Fibroblast of villous mesenchyme (primary cell): ENCODE measurements at regions not wholly inside any gene's neighbourhood (a gene's known extent, or its start where the extent isn't known, plus 50 kb on each side); places are given as distances from the start of the nearest gene placed in this dataset.

Experiments used
- DNase-seq: peaks from one replicate; pipeline ENCODE4 v3.0.0-alpha.2; 2010; ENCODE audit warnings: low read depth
- H3K4me3 ChIP-seq: 2 replicates; pipeline ENCODE4 v1.5.1; 2011; ENCODE audit warnings: low read depth, mild to moderate bottlenecking, low read length
- CTCF ChIP-seq: IDR thresholded peaks from 2 replicates; pipeline ENCODE4 v1.5.1; 2012; ENCODE audit warnings: low read depth, mild to moderate bottlenecking, low read length; ENCODE audit not compliant: insufficient read depth

GRCh38 chr15:61769557-61769956 is 290.7 kb downstream of the VPS13C start:
- no peak for DNase-seq
- no peak for TF ChIP-seq CTCF
- H3K4me3 ChIP-seq, result no peak overlapping the region

- H3K4me3 ChIP-seq, result no peak overlapping the region
- DNase-seq, result no peak
- no peak for TF ChIP-seq CTCF
These were observed 292.1 kb downstream of the VPS13C start for GRCh38 chr15:61768131-61768530.

DNA sequence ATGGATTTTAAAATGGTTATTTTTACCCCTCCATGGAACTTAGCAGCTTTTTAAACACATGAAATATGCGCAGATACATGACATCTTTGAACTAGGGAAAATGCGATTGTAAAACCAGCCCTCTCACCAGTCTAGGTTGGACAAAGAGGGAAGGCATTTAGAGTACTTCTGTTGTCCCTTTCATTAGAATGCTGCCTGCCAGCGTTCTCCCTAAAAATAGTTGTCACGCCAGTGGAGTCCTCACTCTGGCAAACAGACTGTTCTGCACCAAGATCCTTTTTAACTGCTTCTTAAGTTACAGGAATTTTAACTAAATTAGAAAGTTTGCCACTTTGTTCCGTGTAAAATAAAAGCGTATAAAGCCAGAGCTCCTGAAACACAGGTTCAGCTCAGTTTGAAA is 295.3 kb downstream of the VPS13C start:
- H3K4me3 ChIP-seq, result no peak overlapping the region
- DNase-seq, result no peak
- TF ChIP-seq CTCF, result no peak

DNA sequence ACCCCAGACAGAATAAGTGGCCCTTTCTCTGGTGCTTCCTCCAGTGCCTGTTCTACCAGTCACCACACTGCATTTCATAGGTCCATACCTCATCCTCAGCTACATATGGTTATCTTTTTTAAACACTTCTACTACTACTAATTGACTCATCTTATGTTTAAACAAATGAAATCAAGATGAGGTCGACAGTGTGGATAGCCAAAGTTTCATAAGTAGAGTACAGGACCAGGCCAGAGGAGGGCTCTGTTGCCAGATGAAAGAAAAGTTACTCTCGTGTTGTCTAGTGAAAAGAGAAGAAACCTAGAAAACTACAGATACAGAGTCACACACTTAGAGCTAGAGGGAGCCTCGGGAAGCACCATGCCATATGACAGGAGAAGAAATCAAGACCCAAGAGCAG is 296.1 kb downstream of the VPS13C start:
- no peak for TF ChIP-seq CTCF
- DNase-seq, result no peak
- H3K4me3 ChIP-seq, result no peak overlapping the region

GRCh38 chr15:61762676-61763075 is 297.6 kb downstream of the VPS13C start:
- no peak for DNase-seq
- no peak overlapping the region for H3K4me3 ChIP-seq
- no peak for TF ChIP-seq CTCF

GRCh38 chr15:61759639-61760038 is 300.6 kb downstream of the VPS13C start:
- no peak overlapping the region for H3K4me3 ChIP-seq
- no peak for DNase-seq
- TF ChIP-seq CTCF, result no peak

- no peak for DNase-seq
These were observed 304.0 kb downstream of the VPS13C start for GRCh38 chr15:61756071-61756820.

More at GRCh38 chr15:61756071-61756820, 304.0 kb downstream of the VPS13C start:
- no peak overlapping the region for H3K4me3 ChIP-seq
- TF ChIP-seq CTCF, result no peak
